G401 (cell line): ENCODE measurements at regions not wholly inside any gene's neighbourhood (a gene's known extent, or its start where the extent isn't known, plus 50 kb on each side); places are given as distances from the start of the nearest gene placed in this dataset.
A peak's percentile ranks its signal among the peaks of the same experiment; 100 is the strongest.

Experiments
- DNase-seq: peaks from one replicate; pipeline ENCODE4 v3.0.0-alpha.2; 2015; ENCODE audit warnings: low spot score
- in situ Hi-C: cut with HindIII; loops from 2 replicates; pipeline ENCODE4 v1.10.0; 2016; ENCODE audit warnings: low sequenced_read_pairs, mixed read lengths

- DNase-seq: no peak
- in situ Hi-C loops: no loop called here
These were observed 203.1 kb downstream of the BCOR start for GRCh38 chrX:39894683-39895082.

- in situ Hi-C loops: no loop called here
- DNase-seq: no peak
These were observed 202.3 kb downstream of the BCOR start for GRCh38 chrX:39895218-39896110.

DNA sequence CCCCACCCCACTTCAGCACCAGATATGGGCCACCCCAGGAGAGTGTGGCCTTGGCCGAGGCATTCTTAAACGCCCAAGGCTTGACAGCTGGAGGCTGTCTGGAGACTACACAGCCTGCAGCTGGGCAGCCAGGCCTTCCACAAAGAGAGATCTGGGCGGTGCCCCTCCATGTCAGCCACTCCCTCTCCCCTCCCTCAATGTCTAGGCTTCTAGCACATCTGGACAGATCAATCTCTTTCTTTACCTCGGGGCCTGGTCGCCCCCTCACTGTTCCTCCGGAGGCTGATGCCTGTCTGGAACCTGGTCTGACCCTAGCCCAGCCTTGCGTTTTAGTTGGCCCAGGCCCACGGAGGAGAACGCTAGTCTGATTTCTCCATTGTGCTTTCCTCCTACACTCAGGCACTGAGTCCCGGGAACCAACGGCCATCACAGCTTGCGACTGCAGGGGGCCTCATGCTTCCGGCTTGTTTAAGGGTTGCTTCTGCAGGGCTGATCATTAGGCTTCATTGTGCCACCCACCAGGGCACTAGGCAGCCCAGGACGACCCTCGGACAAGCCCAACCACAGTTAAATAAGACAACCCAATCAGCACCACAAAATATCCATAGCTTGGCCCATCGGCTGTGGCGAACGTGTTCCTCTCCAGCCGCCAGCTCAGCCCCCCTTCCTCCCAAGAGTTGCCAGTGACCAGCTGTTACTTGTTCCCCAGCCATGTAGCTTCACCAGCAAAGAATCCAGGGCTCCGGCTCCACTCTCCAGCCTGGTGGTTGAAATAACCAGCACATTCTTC lies 200.6 kb downstream of the BCOR start:
- no peak for DNase-seq
- in situ Hi-C loops: no loop called here

DNA sequence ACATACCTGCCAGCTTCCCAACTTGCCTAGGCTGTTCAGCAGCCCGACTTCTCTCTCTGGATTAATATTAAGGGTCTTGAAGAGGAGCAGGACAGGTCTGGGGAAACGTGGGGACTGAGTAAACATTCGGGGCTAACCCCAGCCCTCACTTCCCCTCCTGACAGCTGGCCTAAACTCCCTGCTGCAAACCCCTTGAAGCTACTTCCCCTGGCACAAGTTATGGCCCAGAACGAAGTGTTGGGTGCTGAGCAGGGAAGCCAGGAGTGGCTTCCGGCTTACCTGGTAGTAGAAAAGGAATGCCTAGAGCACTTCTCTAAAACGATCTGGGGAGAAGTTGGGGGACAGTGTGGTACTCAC lies 200.0 kb downstream of the BCOR start:
- in situ Hi-C loops: no loop called here
- no peak for DNase-seq

DNA sequence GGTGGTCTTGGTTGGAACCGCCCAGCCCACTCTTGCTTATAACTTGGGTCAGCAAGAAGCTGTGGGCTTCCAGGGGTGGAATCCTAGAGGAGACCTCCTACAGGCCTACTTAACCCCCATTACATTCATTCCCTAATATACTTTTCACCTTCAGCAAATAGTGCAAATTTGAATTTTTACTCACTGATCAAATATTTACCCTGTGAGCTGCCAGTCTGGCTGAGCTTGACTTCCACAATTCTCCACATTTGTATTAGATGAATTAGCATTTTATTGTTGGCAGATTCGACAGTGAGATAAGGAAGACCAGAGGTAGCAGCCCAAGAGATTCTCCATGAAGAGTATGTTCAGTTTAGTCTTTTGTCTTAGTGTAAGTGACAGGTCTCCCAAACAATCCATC lies 199.6 kb downstream of the BCOR start:
- no peak for DNase-seq
- in situ Hi-C loops: no loop called here

GRCh38 chrX:39899059-39899458 lies 198.7 kb downstream of the BCOR start:
- in situ Hi-C loops: no loop called here
- no peak for DNase-seq

GRCh38 chrX:39899856-39900776 lies 197.6 kb downstream of the BCOR start:
- in situ Hi-C loops: no loop called here
- DNase-seq: no peak

DNA sequence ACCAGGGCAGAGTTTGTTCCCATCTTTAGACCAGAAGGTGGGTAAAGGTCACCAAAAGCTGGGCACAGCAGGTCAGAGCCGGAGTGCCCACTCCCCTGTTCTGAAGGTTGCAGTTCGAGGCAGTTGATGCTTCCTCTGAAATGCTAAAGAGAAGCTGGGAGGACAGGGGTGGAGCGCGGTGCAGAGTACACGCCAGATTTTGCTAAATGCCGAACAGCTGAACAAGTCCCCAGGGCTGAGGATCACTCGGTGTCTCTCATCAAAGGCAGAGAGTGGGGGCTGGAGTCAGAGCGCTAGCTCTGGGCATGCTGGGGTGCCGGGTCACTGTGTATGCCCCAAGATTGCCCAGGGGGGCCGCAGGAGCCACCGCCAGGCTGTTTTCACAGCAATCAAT lies 197.0 kb downstream of the BCOR start:
- in situ Hi-C loops: no loop called here
- DNase-seq: no peak

DNA sequence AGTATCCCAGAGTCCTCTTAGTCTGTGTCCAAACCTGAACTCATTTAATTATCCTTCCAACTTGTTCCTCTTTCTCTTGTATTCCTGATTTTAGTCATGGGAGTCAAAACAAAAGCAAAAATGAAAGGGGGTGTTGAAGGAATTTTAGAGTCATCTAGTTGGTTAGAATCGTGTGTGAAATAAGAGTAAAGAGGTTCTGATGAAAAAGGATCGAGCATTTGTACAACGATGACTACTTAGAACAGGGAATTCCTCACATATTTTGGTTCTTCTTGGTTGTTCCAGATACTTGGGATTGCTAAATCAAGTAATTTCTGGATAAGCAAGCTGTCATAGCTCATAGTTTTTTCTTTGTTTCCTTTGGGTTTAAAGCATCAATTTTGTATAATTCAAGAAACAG lies 194.4 kb downstream of the BCOR start:
- no peak for DNase-seq
- in situ Hi-C loops: no loop called here

- in situ Hi-C loops: no loop called here
- DNase-seq: no peak
These were observed 193.8 kb downstream of the BCOR start for GRCh38 chrX:39903937-39904336.

GRCh38 chrX:39904816-39905537 lies 192.8 kb downstream of the BCOR start:
- in situ Hi-C loops: no loop called here
- DNase-seq: no peak

- in situ Hi-C loops: no loop called here
- DNase-seq: peak; percentile 5
These were observed 192.2 kb downstream of the BCOR start for GRCh38 chrX:39905538-39905891.

GRCh38 chrX:39905946-39906345 lies 191.8 kb downstream of the BCOR start:
- DNase-seq: no peak
- in situ Hi-C loops: no loop called here

DNA sequence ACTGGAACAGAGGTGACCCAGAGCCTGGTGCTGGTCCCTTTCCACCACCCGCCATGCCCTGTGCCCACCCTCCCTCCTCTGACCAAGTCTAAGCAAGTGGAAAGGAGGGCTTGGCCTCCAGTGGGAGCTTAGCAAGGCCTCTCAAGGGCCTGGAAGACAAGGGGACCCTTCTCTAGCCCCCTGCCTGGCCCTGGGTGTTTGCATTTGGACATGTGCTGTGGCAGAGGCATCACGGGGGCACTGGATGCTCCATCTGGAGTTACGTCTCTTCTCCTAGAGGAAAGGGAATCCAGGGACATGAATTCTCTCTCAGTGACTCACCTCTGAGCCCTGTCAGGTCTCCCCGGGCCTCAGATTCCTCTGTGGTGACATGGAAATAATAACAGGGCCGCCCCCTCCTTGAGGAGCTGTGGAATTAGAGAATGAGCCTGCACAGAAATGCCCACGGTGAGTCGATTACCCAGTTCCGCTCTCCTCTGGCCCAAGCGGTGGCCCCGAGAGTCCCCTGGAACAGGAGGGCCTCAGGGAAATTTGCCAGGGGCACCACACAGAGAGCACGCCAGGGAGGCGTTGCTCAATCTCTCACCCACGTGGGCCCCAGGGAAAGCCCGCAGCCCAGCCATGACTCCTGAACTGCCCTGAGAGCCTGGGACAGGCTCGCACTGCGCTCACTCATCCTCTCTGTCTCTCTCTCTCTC lies 189.6 kb downstream of the BCOR start:
- in situ Hi-C loops: no loop called here
- DNase-seq: no peak

DNA sequence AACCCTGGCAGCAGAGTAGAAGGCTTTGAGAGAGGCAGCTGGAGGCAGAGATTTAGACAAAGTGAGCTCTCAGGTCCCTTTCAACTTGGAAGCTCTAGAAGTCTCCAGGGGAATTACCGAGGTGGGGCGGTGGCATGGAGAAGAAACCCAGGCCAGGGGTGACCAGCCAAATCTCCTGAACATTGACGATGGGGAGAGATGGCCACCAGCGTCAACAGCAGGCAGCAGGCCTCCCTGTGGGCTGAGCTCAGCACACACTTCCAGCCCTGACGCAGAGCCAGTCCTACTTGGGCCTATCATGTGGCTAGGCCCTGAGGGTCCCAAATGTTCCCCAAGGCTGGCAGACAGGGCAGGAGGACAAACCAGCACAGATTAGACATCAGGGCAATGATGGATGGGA lies 187.8 kb downstream of the BCOR start:
- in situ Hi-C loops: no loop called here
- no peak for DNase-seq

- DNase-seq: peak; percentile 8
These were observed 187.1 kb downstream of the BCOR start for GRCh38 chrX:39910651-39911050.

DNA sequence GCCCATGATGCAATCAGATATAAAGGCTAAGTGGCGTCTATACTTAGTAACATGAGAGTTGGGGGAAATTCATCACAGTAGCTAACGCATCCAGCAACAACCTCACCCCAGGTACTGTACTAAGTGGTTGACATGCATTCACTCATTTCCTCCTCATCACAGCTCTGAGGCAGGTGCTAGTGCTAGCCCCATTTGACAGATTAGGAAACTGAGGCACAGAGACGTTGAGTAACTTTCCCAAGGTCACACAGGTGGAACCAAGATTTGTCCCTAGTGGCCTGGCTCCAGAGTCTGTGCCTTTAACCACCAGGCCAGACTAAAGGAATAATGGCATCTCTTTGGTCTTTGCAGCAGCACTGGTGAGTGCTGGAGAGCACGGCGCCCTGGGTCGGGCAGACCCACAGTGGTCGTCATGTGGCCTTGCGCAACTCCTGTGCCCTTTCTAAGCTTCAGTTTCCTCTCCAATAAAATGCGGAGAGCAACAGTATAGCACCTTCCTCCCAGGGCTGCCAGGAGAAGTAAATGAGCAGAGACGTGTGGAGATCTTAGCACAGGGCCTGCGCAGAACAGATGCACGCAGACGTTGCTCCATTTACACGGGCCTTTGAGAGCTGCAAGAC lies 186.4 kb downstream of the BCOR start:
- no peak for DNase-seq
- in situ Hi-C loops: no loop called here

More at GRCh38 chrX:39910651-39911050, 187.1 kb downstream of the BCOR start:
- in situ Hi-C loops: no loop called here

DNA sequence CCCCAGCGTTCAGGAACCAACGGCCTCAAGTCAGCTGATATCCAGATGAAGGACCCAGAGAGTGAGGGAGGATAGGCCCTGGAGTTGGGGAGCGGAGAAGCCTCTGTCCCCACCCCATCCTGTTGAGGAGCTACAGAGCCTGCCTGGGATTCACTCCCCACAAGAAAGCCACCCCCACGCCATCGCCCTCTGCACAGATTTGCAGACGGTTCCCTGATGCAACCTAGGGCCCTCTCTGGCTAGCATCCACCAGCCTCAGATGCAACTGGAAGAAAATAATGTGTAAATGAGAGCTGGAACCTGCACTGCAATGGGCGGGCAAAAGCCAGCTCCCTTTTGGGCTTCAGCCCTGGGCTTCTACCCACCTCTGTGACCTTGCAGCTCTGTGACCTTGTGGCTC lies 185.6 kb downstream of the BCOR start:
- in situ Hi-C loops: no loop called here
- DNase-seq: no peak
